GM23248 (cell line): ENCODE measurements at regions not wholly inside any gene's neighbourhood (a gene's known extent, or its start where the extent isn't known, plus 50 kb on each side); places are given as distances from the start of the nearest gene placed in this dataset.

Experiments used
- EZH2 ChIP-seq: fragments of 200-600 bp; sonication (generic); IDR thresholded peaks from 2 replicates; pipeline ENCODE4 v1.6.1; 2018; ENCODE audit warnings: antibody characterized with exemption, mild to moderate bottlenecking; ENCODE audit not compliant: insufficient read depth, poor library complexity, severe bottlenecking
- EZH2phosphoT487 ChIP-seq: fragments of 200-600 bp; sonication (generic); IDR thresholded peaks from 2 replicates; pipeline ENCODE4 v1.6.1; 2018; ENCODE audit warnings: antibody characterized with exemption, moderate library complexity, mild to moderate bottlenecking, low read depth; ENCODE audit not compliant: insufficient read depth

GRCh38 chr13:102962430-102962829 lies 103.8 kb downstream of the SLC10A2 start:
- TF ChIP-seq EZH2 (no peak), EZH2phosphoT487 (no peak)
